ENCODE measurements at regions not wholly inside any gene's neighbourhood (a gene's known extent, or its start where the extent isn't known, plus 50 kb on each side); places are given as distances from the start of the nearest gene placed in this dataset.

DNA sequence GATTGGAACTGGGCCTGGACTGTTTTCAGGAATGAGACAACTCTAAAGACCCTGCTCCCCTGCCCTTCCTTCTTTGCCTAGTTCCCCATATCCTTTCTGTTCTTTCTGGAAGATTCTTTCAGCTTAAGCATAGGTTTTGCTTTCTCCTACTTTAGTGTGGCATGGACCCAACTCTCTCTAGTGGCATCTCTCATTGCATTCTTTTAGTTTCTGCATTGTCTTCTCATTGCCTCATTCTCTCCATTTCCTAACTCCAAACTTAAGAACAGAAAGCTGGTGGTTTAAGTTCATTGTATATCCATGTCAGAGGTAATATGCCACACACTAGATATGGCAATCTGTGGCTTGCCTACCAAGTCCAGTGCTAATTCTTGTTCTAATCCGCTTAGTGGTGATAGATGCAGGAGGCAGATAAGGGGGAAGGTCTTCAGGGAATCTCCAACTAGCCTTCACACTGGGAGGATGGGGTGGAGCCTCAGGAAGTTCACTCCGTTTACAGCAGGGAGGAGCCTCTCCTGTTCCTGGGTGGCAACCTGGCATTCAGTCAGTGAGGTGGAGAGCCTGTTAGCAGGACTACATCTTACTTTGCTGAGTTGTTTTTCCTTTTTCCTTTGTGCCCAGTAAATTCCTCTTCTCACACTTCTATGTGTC, 165.1 kb upstream of the LMNTD1 start:
- Histone ChIP-seq H3K4me3 (no peak overlapping the region), H3K4me1 (ENCODE audit: low read depth) (no peaks in the 10 kb centered on the region), H3K9me3 (no peaks in the 10 kb centered on the region), H3K36me3 (ENCODE audit: low read depth) (no peaks in the 10 kb centered on the region)
- DNase-seq = peak in 1 of 3 donors; percentile 28
- intact Hi-C loops (cut with DNase I, micrococcal nuclease) = no loop called here
- TF ChIP-seq, protein P1, sequence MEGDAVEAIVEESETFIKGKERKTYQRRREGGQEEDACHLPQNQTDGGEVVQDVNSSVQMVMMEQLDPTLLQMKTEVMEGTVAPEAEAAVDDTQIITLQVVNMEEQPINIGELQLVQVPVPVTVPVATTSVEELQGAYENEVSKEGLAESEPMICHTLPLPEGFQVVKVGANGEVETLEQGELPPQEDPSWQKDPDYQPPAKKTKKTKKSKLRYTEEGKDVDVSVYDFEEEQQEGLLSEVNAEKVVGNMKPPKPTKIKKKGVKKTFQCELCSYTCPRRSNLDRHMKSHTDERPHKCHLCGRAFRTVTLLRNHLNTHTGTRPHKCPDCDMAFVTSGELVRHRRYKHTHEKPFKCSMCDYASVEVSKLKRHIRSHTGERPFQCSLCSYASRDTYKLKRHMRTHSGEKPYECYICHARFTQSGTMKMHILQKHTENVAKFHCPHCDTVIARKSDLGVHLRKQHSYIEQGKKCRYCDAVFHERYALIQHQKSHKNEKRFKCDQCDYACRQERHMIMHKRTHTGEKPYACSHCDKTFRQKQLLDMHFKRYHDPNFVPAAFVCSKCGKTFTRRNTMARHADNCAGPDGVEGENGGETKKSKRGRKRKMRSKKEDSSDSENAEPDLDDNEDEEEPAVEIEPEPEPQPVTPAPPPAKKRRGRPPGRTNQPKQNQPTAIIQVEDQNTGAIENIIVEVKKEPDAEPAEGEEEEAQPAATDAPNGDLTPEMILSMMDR (IDR thresholded peaks at IDR 0.05) = no peak
- peak; percentile 58 for ATAC-seq

DNA sequence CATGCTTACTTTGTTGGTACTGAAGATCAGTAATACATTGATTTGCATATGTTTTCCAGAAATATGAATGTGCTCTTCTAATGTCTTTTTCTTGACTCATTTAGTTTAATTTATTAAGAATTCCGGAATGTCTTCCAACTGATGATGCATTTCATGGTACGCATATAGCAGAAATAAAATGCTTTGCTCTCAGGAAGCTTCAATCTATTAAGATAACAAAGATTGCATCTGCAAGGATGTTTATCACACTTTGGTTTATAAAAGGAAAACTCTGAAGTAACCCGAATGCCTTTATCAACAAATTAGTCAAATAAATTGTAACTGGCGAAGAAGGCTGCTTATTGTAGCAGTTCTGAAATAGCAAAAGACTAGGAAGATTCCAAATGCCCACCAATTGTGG, 166.4 kb upstream of the LMNTD1 start:
- Histone ChIP-seq H3K4me3 (no peak overlapping the region), H3K36me3 (ENCODE audit: low read depth) (no peaks in the 10 kb centered on the region), H3K4me1 (ENCODE audit: low read depth) (no peaks in the 10 kb centered on the region), H3K9me3 (no peaks in the 10 kb centered on the region)
- TF ChIP-seq, protein P1 (IDR thresholded peaks at IDR 0.05) = no peak
- intact Hi-C loops (cut with DNase I, micrococcal nuclease) = no loop called here
- no peak for DNase-seq
- no peak for ATAC-seq

DNA sequence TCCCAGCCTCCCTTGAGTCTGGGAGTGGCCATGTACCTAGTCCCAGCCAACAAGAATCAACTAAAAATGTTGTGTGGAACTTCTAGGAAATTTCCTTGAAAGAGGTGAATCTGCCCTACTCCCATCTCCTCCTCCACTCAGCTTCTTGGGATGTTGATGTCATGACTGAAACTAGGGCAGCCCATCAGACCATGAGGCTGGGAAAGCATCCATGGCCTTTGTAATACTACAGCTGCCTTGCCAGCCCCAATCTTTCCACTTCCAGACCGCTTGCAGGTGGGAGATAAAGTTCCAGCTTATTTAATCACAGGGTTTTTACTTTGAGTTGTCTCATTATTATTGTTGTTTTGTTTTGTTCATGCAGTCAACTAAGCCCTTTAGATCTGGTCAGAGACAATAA, 170.3 kb upstream of the LMNTD1 start:
- Histone ChIP-seq H3K9me3 (no peaks in the 10 kb centered on the region), H3K36me3 (ENCODE audit: low read depth) (no peaks in the 10 kb centered on the region), H3K4me1 (ENCODE audit: low read depth) (peaks cover 2% of the 10 kb centered on the region), H3K4me3 (no peak overlapping the region)
- intact Hi-C loops (cut with DNase I, micrococcal nuclease) = no loop called here
- TF ChIP-seq, protein P1 (IDR thresholded peaks at IDR 0.05) = no peak
- DNase-seq (no peak), ATAC-seq (no peak)

DNA sequence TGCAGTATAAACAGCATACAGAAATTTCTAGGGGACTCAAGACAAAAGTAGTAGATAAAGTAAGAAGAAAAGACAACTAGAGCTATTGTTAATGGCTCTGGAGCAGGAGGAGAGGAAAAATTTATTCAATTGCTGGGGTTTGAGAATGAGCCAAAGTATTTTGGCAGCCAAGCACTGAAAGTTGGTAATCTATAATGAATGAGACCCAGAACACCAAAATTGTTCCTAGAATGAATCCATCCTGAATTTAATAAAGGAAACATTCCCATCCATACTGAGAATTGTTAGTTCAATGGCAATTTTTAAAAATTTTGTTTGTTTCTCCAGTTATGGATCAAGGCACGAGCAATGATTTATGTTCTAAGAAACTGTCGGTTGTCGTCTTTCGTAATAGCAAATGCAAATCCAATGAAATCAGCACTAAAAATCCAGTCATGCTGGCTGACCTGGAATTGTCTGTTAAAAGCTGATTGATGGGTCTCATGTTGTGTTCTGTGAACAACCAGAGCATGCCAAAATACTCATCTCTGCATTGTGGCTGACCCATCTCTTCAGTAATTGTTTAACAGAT, 170.9 kb upstream of the LMNTD1 start:
- ATAC-seq = no peak
- Histone ChIP-seq H3K4me1 (ENCODE audit: low read depth) (peaks cover 2% of the 10 kb centered on the region), H3K4me3 (no peak overlapping the region), H3K36me3 (ENCODE audit: low read depth) (no peaks in the 10 kb centered on the region), H3K9me3 (no peaks in the 10 kb centered on the region)
- intact Hi-C loops (cut with DNase I, micrococcal nuclease) = no loop called here
- DNase-seq = no peak
- TF ChIP-seq, protein P1 (IDR thresholded peaks at IDR 0.05) = no peak

DNA sequence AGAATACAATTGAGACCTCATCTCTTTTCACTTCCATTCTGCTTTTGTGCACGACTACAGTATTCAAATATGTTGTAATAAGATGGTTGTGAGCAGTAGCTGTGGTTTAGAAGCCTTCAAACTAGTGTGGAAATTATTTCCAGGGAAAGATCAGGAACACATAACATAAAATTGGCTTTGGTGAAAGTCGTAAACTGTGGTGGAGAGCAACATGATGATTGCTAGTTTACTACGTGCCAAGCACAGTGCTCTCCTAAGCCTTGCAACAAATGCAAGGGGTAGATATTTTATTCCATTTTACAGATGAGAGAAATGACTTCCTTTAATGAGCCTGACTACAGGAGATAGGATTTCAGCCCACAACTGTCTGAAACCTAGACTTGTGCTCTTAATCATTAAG, 172.4 kb upstream of the LMNTD1 start:
- H3K4me3 ChIP-seq = no peak overlapping the region
- no peaks in the 10 kb centered on the region for H3K9me3 ChIP-seq
- DNase-seq (no peak), ATAC-seq (no peak)
- no peaks in the 10 kb centered on the region for H3K36me3 ChIP-seq (ENCODE audit: low read depth)
- intact Hi-C loops (cut with DNase I, micrococcal nuclease) = no loop called here
- peaks cover 2% of the 10 kb centered on the region for H3K4me1 ChIP-seq (ENCODE audit: low read depth)
- TF ChIP-seq, protein P1 (IDR thresholded peaks at IDR 0.05) = no peak

All from mucosa of descending colon (tissue), 3 donors.